Adrenal gland (tissue), 9 donors: ENCODE measurements at regions not wholly inside any gene's neighbourhood (a gene's known extent, or its start where the extent isn't known, plus 50 kb on each side); places are given as distances from the start of the nearest gene placed in this dataset.
"Not testable (repeated sequence)": the region's sequence is repeated elsewhere in the genome, so short reads cannot be mapped to it uniquely, and the experiment has no call there.

Experiments used
- DNase-seq, 7 donors: peaks; one replicate each; pipeline ENCODE4 v3.0.0-alpha.2; 2019 to 2020
- H3K27ac ChIP-seq, 5 donors: fragments of 200-600 bp; sonication (generic) in 4 of 5; 1 replicate in 3 of 5; 2 replicates in 2 of 5; pipeline versions ENCODE4 v1.5.1 to v1.8.0; 2016 to 2020; ENCODE audit warnings: mild to moderate bottlenecking in 1 of 5
- H3K27me3 ChIP-seq: fragments of 200-600 bp; 2 replicates; pipeline ENCODE4 v1.8.0; 2021
- H3K36me3 ChIP-seq, 2 donors: fragments of 200-600 bp; replicated peaks in 1 of 2; 1 replicate in 1 of 2; 2 replicates in 1 of 2; pipeline versions ENCODE4 v1.5.1 to v1.8.0; 2018 to 2022
- H3K4me1 ChIP-seq, 2 donors: fragments of 200-600 bp; replicated peaks in 1 of 2; 1 replicate in 1 of 2; 2 replicates in 1 of 2; pipeline versions ENCODE4 v1.5.1 to v1.8.0; 2018 to 2021
- H3K4me3 ChIP-seq, 4 donors: fragments of 200-600 bp; sonication (generic) in 3 of 4; one replicate each; pipeline ENCODE4 v1.5.1; 2016 to 2018
- H3K9me3 ChIP-seq, 3 donors: fragments of 200-600 bp; sonication (generic) in 1 of 3; replicated peaks in 1 of 3; 1 replicate in 2 of 3; 2 replicates in 1 of 3; pipeline versions ENCODE4 v1.5.1 to v1.8.0; 2016 to 2021
- POLR2A ChIP-seq, 2 donors: fragments of 450-650 bp; IDR thresholded peaks; one replicate each; pipeline ENCODE4 v1.6.1; 2017; ENCODE audit warnings: antibody characterized with exemption in 2 of 2, mild to moderate bottlenecking in 2 of 2, moderate library complexity in 1 of 2
- WGBS, 4 donors: extraction: QIAGEN DNeasy Blood & Tissue Kit in 2 of 4; methylation state at CpG; one replicate each; pipeline versions ENCODE4 v1.1.5 to v1.1.7; 2013 to 2017; 5-methylcytosine and 5-hydroxymethylcytosine counted together
- intact Hi-C, 2 donors: fragments of 100-400 bp; cut with DNase I; formaldehyde crosslinking; loops; one replicate each; pipeline versions ENCODE4 v1.14.1 to v1.15.0; 2022 to 2023
- TF ChIP-seq, protein P1 (sequence below), 6 experiments: fragments of 450-650 bp in 4 of 6; fragments of 200-600 bp in 2 of 6; sonication (generic) in 1 of 6; IDR thresholded peaks; 1 replicate in 5 of 6; 2 replicates in 1 of 6; pipeline versions ENCODE4 v1.5.1 to v1.8.0; 2016 to 2021; ENCODE audit warnings: antibody characterized with exemption in 6 of 6, mild to moderate bottlenecking in 2 of 6, moderate library complexity in 1 of 6
- donor health status: healthy with polysubstance abuse.
- donor health status: Bipolar disorder and iron deficiency.
- donor health status: DM: yes; HTN: yes; CAD: no.
- donor health status: DM: no; HTN: no; CAD: no.
- donor health status: DM: no; HTN: no; CAD: no.

DNA sequence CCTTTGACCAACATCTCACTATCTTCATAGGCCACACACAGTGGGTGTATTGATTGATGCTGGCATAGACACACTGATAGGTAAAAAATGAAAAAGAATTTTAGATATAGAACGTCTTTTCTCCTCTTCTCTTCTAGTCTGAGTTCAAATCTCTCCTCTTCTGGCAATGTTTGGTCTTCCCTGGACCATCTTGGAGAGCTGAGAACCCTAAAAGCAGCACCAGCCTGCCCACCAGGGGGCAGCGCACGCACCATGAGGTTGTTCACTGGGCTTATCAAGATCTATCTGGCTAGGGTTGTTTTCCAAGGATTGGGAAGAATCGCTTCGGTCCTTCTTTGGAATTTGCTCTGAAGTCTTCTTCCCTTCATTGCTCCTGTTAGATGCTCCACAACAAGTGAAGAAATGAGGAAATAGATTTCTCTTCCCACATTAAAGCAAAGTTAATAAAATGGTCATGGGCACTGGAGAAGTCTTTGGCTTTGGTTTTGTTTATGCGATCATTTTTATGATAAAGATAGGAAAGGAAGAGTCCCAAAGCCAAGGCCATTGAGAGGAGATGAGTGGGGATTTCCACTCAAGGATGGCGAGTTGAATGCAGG lies 104.0 kb upstream of the OLIG2 start:
- peak in 1 of 7 donors; percentile 35 for DNase-seq
- WGBS, 4 donors: 69 to 76% (median 73%) methylated on average over 7 of the region's 7 CpGs
- peaks cover 0 to 8% of the 10 kb centered on the region in 2 donors for H3K4me1 ChIP-seq
- no peaks in the 10 kb centered on the region for H3K36me3 ChIP-seq
- TF ChIP-seq, protein P1, sequence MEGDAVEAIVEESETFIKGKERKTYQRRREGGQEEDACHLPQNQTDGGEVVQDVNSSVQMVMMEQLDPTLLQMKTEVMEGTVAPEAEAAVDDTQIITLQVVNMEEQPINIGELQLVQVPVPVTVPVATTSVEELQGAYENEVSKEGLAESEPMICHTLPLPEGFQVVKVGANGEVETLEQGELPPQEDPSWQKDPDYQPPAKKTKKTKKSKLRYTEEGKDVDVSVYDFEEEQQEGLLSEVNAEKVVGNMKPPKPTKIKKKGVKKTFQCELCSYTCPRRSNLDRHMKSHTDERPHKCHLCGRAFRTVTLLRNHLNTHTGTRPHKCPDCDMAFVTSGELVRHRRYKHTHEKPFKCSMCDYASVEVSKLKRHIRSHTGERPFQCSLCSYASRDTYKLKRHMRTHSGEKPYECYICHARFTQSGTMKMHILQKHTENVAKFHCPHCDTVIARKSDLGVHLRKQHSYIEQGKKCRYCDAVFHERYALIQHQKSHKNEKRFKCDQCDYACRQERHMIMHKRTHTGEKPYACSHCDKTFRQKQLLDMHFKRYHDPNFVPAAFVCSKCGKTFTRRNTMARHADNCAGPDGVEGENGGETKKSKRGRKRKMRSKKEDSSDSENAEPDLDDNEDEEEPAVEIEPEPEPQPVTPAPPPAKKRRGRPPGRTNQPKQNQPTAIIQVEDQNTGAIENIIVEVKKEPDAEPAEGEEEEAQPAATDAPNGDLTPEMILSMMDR (IDR thresholded peaks at IDR 0.05): peak in 2 of 6 experiments; percentile 15 to 31
- TF ChIP-seq POLR2A (IDR thresholded peaks at IDR 0.05): no peak
- no peak overlapping the region for H3K27ac ChIP-seq
- intact Hi-C loops: no loop called here
- H3K9me3 ChIP-seq: no peaks in the 10 kb centered on the region
- no peaks in the 10 kb centered on the region for H3K27me3 ChIP-seq
- H3K4me3 ChIP-seq: no peak overlapping the region

DNA sequence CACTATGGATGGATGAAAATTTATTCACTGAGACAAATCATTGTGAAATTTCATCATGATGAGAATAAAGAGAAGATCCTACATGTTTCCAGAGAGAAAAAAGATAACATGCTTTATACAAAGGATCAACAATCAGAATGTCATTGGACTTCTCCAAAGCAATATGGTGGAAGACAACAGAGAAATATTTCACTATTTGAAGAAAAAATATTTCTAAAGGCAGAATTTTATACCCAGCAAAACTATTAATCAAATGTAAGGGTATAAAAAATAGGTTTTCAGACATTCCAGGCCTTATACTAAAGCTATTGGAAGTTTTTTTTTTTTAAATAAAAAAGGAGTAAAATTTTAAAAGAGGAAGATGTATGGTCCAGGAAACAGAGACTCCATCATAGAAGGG lies 100.6 kb upstream of the OLIG2 start:
- intact Hi-C loops: no loop called here
- H3K9me3 ChIP-seq: no peaks in the 10 kb centered on the region
- H3K4me3 ChIP-seq: no peak overlapping the region
- no peak for TF ChIP-seq POLR2A (IDR thresholded peaks at IDR 0.05)
- TF ChIP-seq, protein P1 (IDR thresholded peaks at IDR 0.05): no peak
- DNase-seq: no peak
- no peaks in the 10 kb centered on the region for H3K36me3 ChIP-seq
- H3K27ac ChIP-seq: no peak overlapping the region
- H3K4me1 ChIP-seq: no peaks in the 10 kb centered on the region
- H3K27me3 ChIP-seq: no peaks in the 10 kb centered on the region

DNA sequence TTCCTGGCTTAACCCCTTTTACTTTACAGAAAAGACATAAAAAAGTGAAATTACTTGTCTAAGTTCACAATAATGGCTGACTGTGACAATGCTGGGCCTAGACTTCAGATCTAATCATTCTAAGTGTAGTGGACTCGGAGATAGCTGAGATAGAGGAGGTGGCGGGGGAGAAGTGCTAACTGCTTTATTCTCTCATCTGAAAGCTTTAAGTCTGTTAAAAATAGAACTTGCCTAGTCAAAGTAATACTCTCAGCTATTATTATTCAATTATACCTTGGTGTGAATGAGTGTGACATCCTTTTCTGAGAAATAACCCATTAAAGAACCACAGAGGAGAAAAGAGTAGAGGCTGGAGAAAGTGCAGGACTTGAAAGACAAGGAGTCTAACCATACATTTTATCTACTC lies 96.1 kb upstream of the OLIG2 start:
- no peak for TF ChIP-seq POLR2A (IDR thresholded peaks at IDR 0.05)
- TF ChIP-seq, protein P1 (IDR thresholded peaks at IDR 0.05): no peak
- WGBS, 4 donors: 81 to 91% (median 88%) methylated on average over 2 of the region's 2 CpGs
- no peaks in the 10 kb centered on the region for H3K36me3 ChIP-seq
- H3K4me1 ChIP-seq: no peaks in the 10 kb centered on the region
- intact Hi-C loops: no loop called here
- H3K27ac ChIP-seq: no peak overlapping the region
- no peak for DNase-seq
- no peaks in the 10 kb centered on the region for H3K9me3 ChIP-seq
- no peaks in the 10 kb centered on the region for H3K27me3 ChIP-seq
- no peak overlapping the region for H3K4me3 ChIP-seq

DNA sequence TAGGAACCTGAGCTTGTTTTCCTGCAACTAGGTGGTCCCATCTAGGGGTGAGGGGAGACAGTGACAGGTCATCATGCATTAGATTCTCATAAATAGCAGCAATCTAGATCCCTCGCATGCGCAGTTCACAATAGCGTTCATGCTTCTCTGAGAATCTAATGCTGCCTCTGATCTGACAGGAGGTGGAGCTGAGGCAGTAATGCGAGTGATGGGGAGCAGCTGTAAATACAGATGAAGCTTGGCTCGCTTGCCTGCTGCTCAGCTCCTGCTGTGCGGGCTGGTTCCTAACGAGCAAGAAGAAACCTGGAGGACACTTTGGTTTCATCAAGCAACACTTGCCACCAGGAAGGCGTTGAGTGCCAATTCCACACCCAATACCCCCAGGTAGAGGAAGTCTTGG lies 95.1 kb upstream of the OLIG2 start:
- Histone ChIP-seq H3K36me3 (no peaks in the 10 kb centered on the region), H3K4me1 (no peaks in the 10 kb centered on the region), H3K4me3 (no peak overlapping the region), H3K27ac (no peak overlapping the region), H3K27me3 (no peaks in the 10 kb centered on the region), H3K9me3 (no peaks in the 10 kb centered on the region)
- intact Hi-C loops: no loop called here
- DNase-seq: no peak
- TF ChIP-seq, protein P1 (IDR thresholded peaks at IDR 0.05): no peak
- TF ChIP-seq POLR2A (IDR thresholded peaks at IDR 0.05): no peak
- 59 to 81% (median 70%) methylated on average over 8 of the region's 8 CpGs for WGBS, 4 donors

DNA sequence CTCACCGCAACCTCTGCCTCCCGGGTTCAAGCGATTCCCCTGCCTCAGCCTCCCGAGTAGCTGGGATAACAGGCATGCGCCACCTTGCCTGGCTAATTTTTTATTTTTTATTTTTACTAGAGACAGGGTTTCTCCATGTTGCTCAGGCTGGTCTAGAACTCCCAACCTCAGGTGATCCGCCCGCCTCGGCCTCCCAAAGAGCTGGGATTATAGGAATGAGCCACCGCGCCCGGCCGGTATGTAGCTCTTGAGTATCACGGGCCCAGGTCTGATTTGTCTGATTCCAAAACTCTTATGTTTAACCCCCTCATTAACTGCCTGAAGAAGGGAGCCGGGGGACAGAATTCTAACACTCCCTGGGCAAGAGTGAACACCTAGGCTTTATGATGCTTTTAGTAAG lies 91.7 kb upstream of the OLIG2 start:
- H3K27me3 ChIP-seq, H3K36me3 ChIP-seq, H3K4me1 ChIP-seq, DNase-seq, intact Hi-C loops, H3K27ac ChIP-seq, H3K9me3 ChIP-seq, H3K4me3 ChIP-seq: not testable (repeated sequence)
- WGBS, 4 donors: 90 to 97% (median 94%) methylated on average over 14 of the region's 14 CpGs
